HepG2 (cell line): ENCODE measurements at regions not wholly inside any gene's neighbourhood (a gene's known extent, or its start where the extent isn't known, plus 50 kb on each side); places are given as distances from the start of the nearest gene placed in this dataset.

ENCODE experiments used
- ATAC-seq: fragments of 200-7000 bp; cut with Tn5 transposase; 3 replicates; pipeline ENCODE4 v1.9.1; 2020; ENCODE audit warnings: mild to moderate bottlenecking, moderate library complexity
- BruUV-seq: library from RNA; stranded (reverse); fragments of 400-500 nt; replicated peaks from 2 replicates; lab custom pipeline; 2021; lab: Mats Ljungman, UMichigan
- CTCF ChIA-PET: fragments of 300-600 bp; formaldehyde crosslinking; extraction: SDS; loops from one replicate; lab custom pipeline; 2021; ENCODE audit warnings: low total read pairs, inconsistent platforms, low intra/inter-chr PET ratio; lab: Yijun Ruan, JAX
- POLR2A ChIA-PET: fragments of 350-600 bp; sonication (Branson Sonifier 250); formaldehyde crosslinking; loops from one replicate; lab custom pipeline; 2020; ENCODE audit warnings: antibody characterized with exemption, inconsistent platforms; lab: Yijun Ruan, JAX
- DNase-seq: peaks from one replicate; pipeline ENCODE4 v3.0.0-alpha.2; 2015; ENCODE audit warnings: low spot score
- FAIRE-seq: peaks from 3 replicates; lab custom pipeline; 2011; peaks lifted over from hg19 to GRCh38; lab: Jason Lieb, UNC
- H2AFZ ChIP-seq: one replicate; pipeline ENCODE4 v1.6.1; 2011; ENCODE audit warnings: low read length, inconsistent platforms
- H3K27ac ChIP-seq: fragments of 300-600 bp; 3 replicates; pipeline ENCODE4 v1.8.0; 2011; ENCODE audit warnings: mixed run types, mild to moderate bottlenecking, mixed read lengths, low read length, inconsistent platforms; ENCODE audit not compliant: insufficient read depth; ENCODE audit errors: extremely low read length
- H3K27me3 ChIP-seq, 2 experiments: fragments of 200-600 bp in 1 of 2; 2 replicates in 1 of 2; 3 replicates in 1 of 2; pipeline versions ENCODE4 v1.6.0 to v1.8.0; 2011; ENCODE audit warnings: low read length in 2 of 2, mild to moderate bottlenecking in 2 of 2, moderate library complexity in 2 of 2, inconsistent platforms in 1 of 2; ENCODE audit not compliant: insufficient read depth in 2 of 2, control insufficient read depth in 1 of 2
- H3K36me3 ChIP-seq, 2 experiments: fragments of 200-600 bp in 1 of 2; replicated peaks in 1 of 2; 2 replicates in 1 of 2; 3 replicates in 1 of 2; pipeline versions ENCODE4 v1.5.1 to v1.8.0; 2011; ENCODE audit warnings: low read length in 2 of 2, inconsistent platforms in 1 of 2; ENCODE audit not compliant: insufficient read depth in 2 of 2, control insufficient read depth in 1 of 2
- H3K4me1 ChIP-seq: 2 replicates; pipeline ENCODE4 v1.5.1; 2012; ENCODE audit warnings: low read length, inconsistent platforms; ENCODE audit not compliant: insufficient read depth
- H3K4me2 ChIP-seq: 2 replicates; pipeline ENCODE4 v1.6.0; 2011; ENCODE audit warnings: low read depth, low read length, inconsistent platforms
- H3K4me3 ChIP-seq, 3 experiments: fragments of 200-600 bp in 1 of 3; sonication (generic), shearing (Covaris generic) in 1 of 3; replicated peaks in 1 of 3; 2 replicates each; pipeline ENCODE4 v1.5.1; 2011 to 2016; ENCODE audit warnings: low read length in 3 of 3, inconsistent platforms in 2 of 3, low read depth in 2 of 3, mild to moderate bottlenecking in 2 of 3, control low read depth in 1 of 3, mixed read lengths in 1 of 3; ENCODE audit not compliant: insufficient read depth in 1 of 3
- H3K79me2 ChIP-seq: one replicate; pipeline ENCODE4 v1.6.1; 2011; ENCODE audit warnings: low read length, inconsistent platforms; ENCODE audit not compliant: insufficient read depth
- H3K9ac ChIP-seq: 2 replicates; pipeline ENCODE4 v1.6.0; 2011; ENCODE audit warnings: mild to moderate bottlenecking, low read depth, low read length, inconsistent platforms; ENCODE audit not compliant: insufficient read depth
- H3K9me3 ChIP-seq: 2 replicates; pipeline ENCODE4 v1.5.1; 2012; ENCODE audit warnings: mild to moderate bottlenecking, low read length
- H4K20me1 ChIP-seq: 2 replicates; pipeline ENCODE4 v1.6.0; 2011; ENCODE audit warnings: inconsistent platforms, mild to moderate bottlenecking, low read length, moderate library complexity; ENCODE audit not compliant: insufficient read depth
- ATF3 ChIP-seq: sonication (generic); formaldehyde crosslinking; IDR thresholded peaks from 2 replicates; pipeline ENCODE4 v1.4.0; 2020; ENCODE audit warnings: missing genetic modification reagents
- DBP ChIP-seq: sonication (generic); formaldehyde crosslinking; IDR thresholded peaks from 2 replicates; pipeline ENCODE4 v1.4.0; 2020; ENCODE audit warnings: missing genetic modification reagents; ENCODE audit errors: not compliant biosample characterization
- GLMP ChIP-seq: sonication (generic); formaldehyde crosslinking; IDR thresholded peaks from 2 replicates; pipeline ENCODE4 v1.9.0; 2021; ENCODE audit warnings: missing genetic modification reagents, mild to moderate bottlenecking, borderline replicate concordance
- MTERF4 ChIP-seq: sonication (generic); formaldehyde crosslinking; IDR thresholded peaks from 2 replicates; pipeline ENCODE4 v1.8.0; 2023; ENCODE audit warnings: mild to moderate bottlenecking, missing genetic modification reagents
- POLR2AphosphoS2 ChIP-seq: IDR thresholded peaks from 2 replicates; pipeline ENCODE4 v1.6.1; 2011; ENCODE audit warnings: low read depth, low read length, improper control_type of control experiment
- SP5 ChIP-seq: IDR thresholded peaks from 2 replicates; pipeline ENCODE4 v1.6.1; 2016; ENCODE audit warnings: low read depth, borderline replicate concordance
- YEATS4 ChIP-seq: sonication (generic); formaldehyde crosslinking; IDR thresholded peaks from 2 replicates; pipeline ENCODE4 v1.4.0; 2020; ENCODE audit warnings: missing genetic modification reagents, borderline replicate concordance
- ZBTB20 ChIP-seq: sonication (generic); formaldehyde crosslinking; IDR thresholded peaks from 2 replicates; pipeline ENCODE4 v1.8.1; 2023; ENCODE audit warnings: missing genetic modification reagents, low read depth, mild to moderate bottlenecking, borderline replicate concordance
- ZNF12 ChIP-seq: sonication (generic); formaldehyde crosslinking; IDR thresholded peaks from 2 replicates; pipeline ENCODE4 v1.5.0; 2020; ENCODE audit warnings: missing genetic modification reagents
- ZNF563 ChIP-seq: sonication (generic); formaldehyde crosslinking; IDR thresholded peaks from 2 replicates; pipeline ENCODE4 v1.8.0; 2022; ENCODE audit warnings: mild to moderate bottlenecking, moderate library complexity, missing genetic modification reagents
- ZSCAN25 ChIP-seq: sonication (generic); formaldehyde crosslinking; IDR thresholded peaks from 2 replicates; pipeline ENCODE4 v1.8.0; 2022; ENCODE audit warnings: mild to moderate bottlenecking, missing genetic modification reagents
- ZSCAN29 ChIP-seq: sonication (generic); formaldehyde crosslinking; conservative IDR thresholded peaks from 2 replicates; pipeline ENCODE4 v1.4.0; 2020; ENCODE audit warnings: mild to moderate bottlenecking, missing genetic modification reagents
- WGBS: methylation state at CpG from one replicate; pipeline ENCODE4 v1.1.6; 2017; ENCODE audit warnings: low lambda C conversion rate; 5-methylcytosine and 5-hydroxymethylcytosine counted together
- in situ Hi-C: cut with HindIII; loops from 2 replicates; pipeline ENCODE4 v1.10.0; 2017; ENCODE audit warnings: low pct_unique_long_range_greater_than_20kb; ENCODE audit not compliant: extremely low pct_ligation_motif_present
- intact Hi-C: fragments of 100-400 bp; cut with micrococcal nuclease; formaldehyde crosslinking; loops from one replicate; pipeline ENCODE4 v1.10.0; 2022; ENCODE audit not compliant: unreplicated experiment

GRCh38 chr5:98307811-98308210, 465.7 kb upstream of the RGMB start:
- Histone ChIP-seq H3K9me3 (no peaks in the 10 kb centered on the region), H3K9ac (no peak overlapping the region), H3K79me2 (no peaks in the 10 kb centered on the region), H3K36me3 (no peaks in the 10 kb centered on the region), H2AFZ (no peak overlapping the region), H3K27me3 (no peaks in the 10 kb centered on the region), H3K4me2 (no peak overlapping the region), H4K20me1 (no peaks in the 10 kb centered on the region), H3K27ac (no peak overlapping the region), H3K4me3 (no peak overlapping the region), H3K4me1 (no peaks in the 10 kb centered on the region)
- BruUV-seq = no TSS peak
- ChIA-PET POLR2A (no interaction called here), CTCF (no interaction called here)
- no peak for DNase-seq
- in situ Hi-C loops = no loop called here
- WGBS = 3% methylated on average over 2 of the region's 2 CpGs
- TF ChIP-seq ZSCAN25 (CRISPR knock-in tag) (no peak), DBP (CRISPR knock-in tag) (no peak), POLR2AphosphoS2 (no peak), ZNF563 (CRISPR knock-in tag) (no peak), MTERF4 (CRISPR knock-in tag) (no peak), ATF3 (CRISPR knock-in tag) (no peak), ZNF12 (no peak), ZBTB20 (CRISPR knock-in tag) (no peak), ZSCAN29 (CRISPR knock-in tag) (no peak), GLMP (CRISPR knock-in tag) (no peak), YEATS4 (no peak), SP5 (CRISPR knock-in tag) (no peak)
- intact Hi-C loops = no loop called here
- no peak for FAIRE-seq
- ATAC-seq = no peak
